GM12873 (cell line): ENCODE measurements at regions not wholly inside any gene's neighbourhood (a gene's known extent, or its start where the extent isn't known, plus 50 kb on each side); places are given as distances from the start of the nearest gene placed in this dataset.

Source experiments
- TF ChIP-seq, protein P1 (sequence below): IDR thresholded peaks from 2 replicates; pipeline ENCODE4 v1.5.1; 2012; ENCODE audit warnings: low read depth, mild to moderate bottlenecking, moderate library complexity, low read length, control low read depth; ENCODE audit not compliant: insufficient read depth; ENCODE audit errors: missing control alignments

DNA sequence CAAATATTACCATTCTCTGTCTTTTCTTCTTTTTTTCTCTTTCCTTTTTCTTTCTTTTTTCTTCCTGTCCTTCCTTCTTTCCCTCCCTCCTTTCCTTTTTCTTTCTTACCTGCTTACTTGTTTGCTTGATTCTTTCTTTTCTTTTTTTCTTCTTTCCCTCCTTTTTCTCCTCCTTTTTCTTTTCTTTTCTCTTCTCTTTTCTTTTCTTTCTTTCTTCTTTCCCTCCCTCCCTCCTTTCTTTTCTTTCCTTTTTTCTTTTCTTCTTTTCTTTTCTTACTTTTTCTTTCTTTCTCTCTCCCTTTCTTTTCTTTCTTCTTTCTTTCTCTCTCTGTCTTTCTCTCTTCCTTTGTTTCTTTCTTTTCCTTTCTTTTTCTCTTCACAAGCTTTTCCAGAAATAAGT is 697.4 kb upstream of the ADGRL3 start:
- TF ChIP-seq, protein P1, sequence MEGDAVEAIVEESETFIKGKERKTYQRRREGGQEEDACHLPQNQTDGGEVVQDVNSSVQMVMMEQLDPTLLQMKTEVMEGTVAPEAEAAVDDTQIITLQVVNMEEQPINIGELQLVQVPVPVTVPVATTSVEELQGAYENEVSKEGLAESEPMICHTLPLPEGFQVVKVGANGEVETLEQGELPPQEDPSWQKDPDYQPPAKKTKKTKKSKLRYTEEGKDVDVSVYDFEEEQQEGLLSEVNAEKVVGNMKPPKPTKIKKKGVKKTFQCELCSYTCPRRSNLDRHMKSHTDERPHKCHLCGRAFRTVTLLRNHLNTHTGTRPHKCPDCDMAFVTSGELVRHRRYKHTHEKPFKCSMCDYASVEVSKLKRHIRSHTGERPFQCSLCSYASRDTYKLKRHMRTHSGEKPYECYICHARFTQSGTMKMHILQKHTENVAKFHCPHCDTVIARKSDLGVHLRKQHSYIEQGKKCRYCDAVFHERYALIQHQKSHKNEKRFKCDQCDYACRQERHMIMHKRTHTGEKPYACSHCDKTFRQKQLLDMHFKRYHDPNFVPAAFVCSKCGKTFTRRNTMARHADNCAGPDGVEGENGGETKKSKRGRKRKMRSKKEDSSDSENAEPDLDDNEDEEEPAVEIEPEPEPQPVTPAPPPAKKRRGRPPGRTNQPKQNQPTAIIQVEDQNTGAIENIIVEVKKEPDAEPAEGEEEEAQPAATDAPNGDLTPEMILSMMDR, result no peak

DNA sequence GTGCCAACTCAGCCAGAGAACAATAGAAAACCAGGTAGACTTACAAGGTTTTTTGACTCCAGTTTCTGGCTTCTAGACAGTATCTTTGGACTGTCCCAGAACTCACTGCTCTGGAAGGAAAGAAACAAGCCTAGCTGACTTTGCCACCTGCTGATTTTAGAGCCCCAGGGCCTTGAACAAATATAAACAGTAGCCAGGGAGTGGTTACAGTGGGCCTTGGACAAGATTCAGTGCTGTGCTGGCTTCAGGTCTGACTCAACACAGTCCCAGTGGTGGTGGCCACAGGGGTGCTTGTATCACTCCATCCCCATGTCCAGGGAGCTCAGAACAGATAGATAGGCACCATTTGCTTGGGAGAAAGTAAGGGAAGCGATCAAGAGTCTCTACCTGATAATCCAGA is 694.1 kb upstream of the ADGRL3 start:
- TF ChIP-seq, protein P1, result no peak

GRCh38 chr4:60522265-60522664 is 677.9 kb upstream of the ADGRL3 start:
- TF ChIP-seq, protein P1, result no peak

DNA sequence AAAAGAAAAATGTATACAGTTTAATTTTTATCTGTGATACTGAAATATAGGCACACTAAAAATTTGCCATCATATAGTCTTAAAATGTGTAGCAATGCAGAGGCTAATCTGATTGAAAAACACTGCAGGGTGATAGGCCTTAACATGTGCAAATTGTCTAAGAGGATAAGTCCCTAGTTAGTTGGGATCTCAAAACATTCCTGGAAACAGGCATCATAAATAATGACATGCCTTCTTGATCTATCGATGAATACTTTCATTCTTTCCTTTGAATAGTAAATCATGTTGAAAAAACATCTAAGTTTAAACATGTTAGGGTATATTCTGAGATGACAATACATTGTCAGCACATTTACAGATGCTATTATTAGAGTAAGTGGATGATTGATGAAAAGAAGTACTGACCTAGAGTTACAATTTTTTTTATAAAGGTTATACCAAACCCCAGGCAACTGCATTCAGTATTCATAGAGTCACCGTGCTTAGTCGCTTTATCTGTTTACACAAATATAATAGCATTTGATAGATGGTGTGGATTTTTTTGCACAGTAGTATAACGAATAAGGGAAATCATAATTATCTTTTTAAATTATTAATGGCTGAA is 668.2 kb upstream of the ADGRL3 start:
- TF ChIP-seq, protein P1, result no peak

DNA sequence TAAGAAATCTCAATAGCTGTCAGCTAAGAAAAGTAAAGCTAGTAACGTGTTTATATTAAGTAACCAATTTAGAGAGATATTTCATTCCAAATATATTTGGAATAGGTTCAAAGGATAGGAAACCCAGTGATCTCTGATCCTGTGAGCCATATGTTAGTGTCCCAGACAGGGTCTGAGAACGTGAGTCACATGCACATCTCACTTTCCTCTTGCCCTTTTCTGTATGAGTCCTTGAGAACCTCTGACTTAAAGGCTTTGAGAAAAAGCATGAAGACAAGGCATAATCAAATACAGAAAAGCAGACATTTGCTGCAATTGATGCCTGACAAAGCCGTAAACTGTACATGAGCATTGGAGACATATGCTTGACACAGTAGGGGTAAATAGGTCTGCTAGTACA is 655.1 kb upstream of the ADGRL3 start:
- TF ChIP-seq, protein P1, result no peak

GRCh38 chr4:60562334-60562733 is 637.8 kb upstream of the ADGRL3 start:
- TF ChIP-seq, protein P1, result no peak

DNA sequence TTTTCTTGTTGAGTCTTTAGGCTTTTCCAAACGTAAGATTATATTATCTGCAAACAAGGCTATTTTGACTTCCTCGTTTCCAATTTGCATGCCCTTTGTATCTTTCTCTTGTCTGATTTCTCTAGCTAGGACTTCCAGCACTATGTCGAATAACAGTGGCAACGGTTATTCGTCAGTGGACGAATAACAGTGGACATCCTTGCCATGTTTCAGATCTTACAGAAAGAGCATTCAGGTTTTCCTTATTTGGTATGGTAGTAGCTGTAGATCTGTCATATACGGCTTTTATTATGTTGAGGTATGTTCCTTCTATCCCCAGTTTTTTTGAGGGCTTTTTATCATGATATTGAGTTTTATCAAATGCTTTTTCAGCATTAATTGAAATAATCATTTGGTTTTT is 634.6 kb upstream of the ADGRL3 start:
- TF ChIP-seq, protein P1, result no peak

DNA sequence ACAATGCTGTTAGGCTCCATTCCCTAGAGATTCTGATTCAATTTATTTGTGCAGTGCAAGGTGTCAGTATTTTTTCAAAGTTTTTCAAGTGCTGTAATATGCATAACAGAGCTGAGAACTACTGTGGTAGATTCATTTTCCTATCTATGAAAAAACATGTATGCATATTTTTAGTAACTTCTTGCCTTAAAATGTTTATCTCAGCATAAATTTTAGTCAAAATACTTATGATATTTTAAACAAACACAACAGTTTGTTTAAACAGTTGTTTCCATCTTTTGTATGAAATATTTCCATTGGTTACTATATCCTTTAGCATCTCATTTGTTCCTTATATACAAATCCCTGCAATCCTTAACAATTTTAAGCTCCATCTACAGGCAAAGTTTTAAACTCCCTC is 624.8 kb upstream of the ADGRL3 start:
- TF ChIP-seq, protein P1, result no peak
